ENCODE measurements at regions not wholly inside any gene's neighbourhood (a gene's known extent, or its start where the extent isn't known, plus 50 kb on each side); places are given as distances from the start of the nearest gene placed in this dataset.

GRCh38 chr3:177335728-177336127 is 138.4 kb upstream of the TBL1XR1 start:
- TF ChIP-seq, protein P1, sequence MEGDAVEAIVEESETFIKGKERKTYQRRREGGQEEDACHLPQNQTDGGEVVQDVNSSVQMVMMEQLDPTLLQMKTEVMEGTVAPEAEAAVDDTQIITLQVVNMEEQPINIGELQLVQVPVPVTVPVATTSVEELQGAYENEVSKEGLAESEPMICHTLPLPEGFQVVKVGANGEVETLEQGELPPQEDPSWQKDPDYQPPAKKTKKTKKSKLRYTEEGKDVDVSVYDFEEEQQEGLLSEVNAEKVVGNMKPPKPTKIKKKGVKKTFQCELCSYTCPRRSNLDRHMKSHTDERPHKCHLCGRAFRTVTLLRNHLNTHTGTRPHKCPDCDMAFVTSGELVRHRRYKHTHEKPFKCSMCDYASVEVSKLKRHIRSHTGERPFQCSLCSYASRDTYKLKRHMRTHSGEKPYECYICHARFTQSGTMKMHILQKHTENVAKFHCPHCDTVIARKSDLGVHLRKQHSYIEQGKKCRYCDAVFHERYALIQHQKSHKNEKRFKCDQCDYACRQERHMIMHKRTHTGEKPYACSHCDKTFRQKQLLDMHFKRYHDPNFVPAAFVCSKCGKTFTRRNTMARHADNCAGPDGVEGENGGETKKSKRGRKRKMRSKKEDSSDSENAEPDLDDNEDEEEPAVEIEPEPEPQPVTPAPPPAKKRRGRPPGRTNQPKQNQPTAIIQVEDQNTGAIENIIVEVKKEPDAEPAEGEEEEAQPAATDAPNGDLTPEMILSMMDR (IDR thresholded peaks at IDR 0.05): no peak
- no peak for TF ChIP-seq POLR2A (IDR thresholded peaks at IDR 0.05)

Measured in thyroid gland (tissue), 4 donors.